Suprapubic skin (tissue), 4 donors: ENCODE measurements at regions not wholly inside any gene's neighbourhood (a gene's known extent, or its start where the extent isn't known, plus 50 kb on each side); places are given as distances from the start of the nearest gene placed in this dataset.

ENCODE experiments used
- CTCF ChIP-seq, 2 donors: fragments of 200-600 bp in 1 of 2; fragments of 450-650 bp in 1 of 2; sonication (generic) in 1 of 2; IDR thresholded peaks; one replicate each; pipeline ENCODE4 v1.5.1; 2016 to 2019; ENCODE audit warnings: antibody characterized with exemption in 2 of 2, mild to moderate bottlenecking in 1 of 2, moderate library complexity in 1 of 2
- EP300 ChIP-seq: sonication (generic); formaldehyde crosslinking; IDR thresholded peaks from one replicate; pipeline ENCODE4 v1.6.1; 2017; ENCODE audit warnings: antibody characterized with exemption
- POLR2AphosphoS5 ChIP-seq, 3 donors: sonication (generic); formaldehyde crosslinking; IDR thresholded peaks; one replicate each; pipeline ENCODE4 v1.6.1; 2017; ENCODE audit warnings: antibody characterized with exemption in 3 of 3

- no peak for TF ChIP-seq POLR2AphosphoS5 (IDR thresholded peaks at IDR 0.05)
- no peak for TF ChIP-seq CTCF (IDR thresholded peaks at IDR 0.05)
- no peak for TF ChIP-seq EP300
These were observed 367.6 kb upstream of the LCORL start for GRCh38 chr4:18389115-18389514.
